ENCODE measurements at regions not wholly inside any gene's neighbourhood (a gene's known extent, or its start where the extent isn't known, plus 50 kb on each side); places are given as distances from the start of the nearest gene placed in this dataset.
"Not testable (repeated sequence)": the region's sequence is repeated elsewhere in the genome, so short reads cannot be mapped to it uniquely, and the experiment has no call there.

- no peaks in the 10 kb centered on the region for H3K9me3 ChIP-seq (ENCODE audit: control insufficient read depth, low read length)
- H3K27ac ChIP-seq: no peak overlapping the region
- H3K9ac ChIP-seq: no peak overlapping the region
- no peaks in the 10 kb centered on the region for H3K36me3 ChIP-seq (ENCODE audit: control insufficient read depth, insufficient read depth, low read length)
- no peak for TF ChIP-seq CTCF (IDR thresholded peaks at IDR 0.05)
- no peaks in the 10 kb centered on the region for H3K27me3 ChIP-seq (ENCODE audit: control insufficient read depth, insufficient read depth, low read length)
- no peaks in the 10 kb centered on the region for H3K79me2 ChIP-seq
- H3K4me3 ChIP-seq (ENCODE audit: low read depth, low read length): no peak overlapping the region
- no peak overlapping the region for H3K4me2 ChIP-seq (ENCODE audit: low read length)
- no peaks in the 10 kb centered on the region for H3K4me1 ChIP-seq
- H2AFZ ChIP-seq: no peak overlapping the region
Measured at GRCh38 chr3:188021502-188022040, 132.4 kb upstream of the LPP start.

- not testable (repeated sequence) for H3K4me2 ChIP-seq (ENCODE audit: low read length); H3K4me1 ChIP-seq; H3K79me2 ChIP-seq; H2AFZ ChIP-seq; H3K9me3 ChIP-seq (ENCODE audit: control insufficient read depth, low read length); H3K36me3 ChIP-seq (ENCODE audit: control insufficient read depth, insufficient read depth, low read length); H3K4me3 ChIP-seq (ENCODE audit: low read depth, low read length); H3K27ac ChIP-seq; H3K27me3 ChIP-seq (ENCODE audit: control insufficient read depth, insufficient read depth, low read length); H3K9ac ChIP-seq
Measured at GRCh38 chr3:188022902-188023301, 131.1 kb upstream of the LPP start.

- H3K36me3 ChIP-seq (ENCODE audit: control insufficient read depth, insufficient read depth, low read length): no peaks in the 10 kb centered on the region
- no peaks in the 10 kb centered on the region for H3K79me2 ChIP-seq
- H3K4me3 ChIP-seq (ENCODE audit: low read depth, low read length): no peak overlapping the region
- no peak overlapping the region for H3K9ac ChIP-seq
- TF ChIP-seq CTCF (IDR thresholded peaks at IDR 0.05): no peak
- no peak overlapping the region for H3K27ac ChIP-seq
- no peaks in the 10 kb centered on the region for H3K27me3 ChIP-seq (ENCODE audit: control insufficient read depth, insufficient read depth, low read length)
- H3K9me3 ChIP-seq (ENCODE audit: control insufficient read depth, low read length): no peaks in the 10 kb centered on the region
- no peaks in the 10 kb centered on the region for H3K4me1 ChIP-seq
- no peak overlapping the region for H2AFZ ChIP-seq
- no peak overlapping the region for H3K4me2 ChIP-seq (ENCODE audit: low read length)
Measured at GRCh38 chr3:188025555-188025954, 128.4 kb upstream of the LPP start.

- H3K27ac ChIP-seq: no peak overlapping the region
- no peaks in the 10 kb centered on the region for H3K79me2 ChIP-seq
- TF ChIP-seq CTCF (IDR thresholded peaks at IDR 0.05): no peak
- H3K4me3 ChIP-seq (ENCODE audit: low read depth, low read length): no peak overlapping the region
- no peak overlapping the region for H3K4me2 ChIP-seq (ENCODE audit: low read length)
- H3K27me3 ChIP-seq (ENCODE audit: control insufficient read depth, insufficient read depth, low read length): no peaks in the 10 kb centered on the region
- H3K9ac ChIP-seq: no peak overlapping the region
- H2AFZ ChIP-seq: no peak overlapping the region
- no peaks in the 10 kb centered on the region for H3K4me1 ChIP-seq
- H3K36me3 ChIP-seq (ENCODE audit: control insufficient read depth, insufficient read depth, low read length): no peaks in the 10 kb centered on the region
- no peaks in the 10 kb centered on the region for H3K9me3 ChIP-seq (ENCODE audit: control insufficient read depth, low read length)
Measured at GRCh38 chr3:188026191-188026968, 127.6 kb upstream of the LPP start.

- H3K27ac ChIP-seq: no peak overlapping the region
- no peaks in the 10 kb centered on the region for H3K9me3 ChIP-seq (ENCODE audit: control insufficient read depth, low read length)
- H3K9ac ChIP-seq: no peak overlapping the region
- H2AFZ ChIP-seq: no peak overlapping the region
- H3K36me3 ChIP-seq (ENCODE audit: control insufficient read depth, insufficient read depth, low read length): no peaks in the 10 kb centered on the region
- H3K4me2 ChIP-seq (ENCODE audit: low read length): no peak overlapping the region
- H3K4me3 ChIP-seq (ENCODE audit: low read depth, low read length): no peak overlapping the region
- H3K27me3 ChIP-seq (ENCODE audit: control insufficient read depth, insufficient read depth, low read length): no peaks in the 10 kb centered on the region
- H3K4me1 ChIP-seq: no peaks in the 10 kb centered on the region
- H3K79me2 ChIP-seq: no peaks in the 10 kb centered on the region
- TF ChIP-seq CTCF (IDR thresholded peaks at IDR 0.05): no peak
Measured at GRCh38 chr3:188031121-188031520, 122.8 kb upstream of the LPP start.
